Hepatocyte (in vitro differentiated cells): ENCODE measurements at regions not wholly inside any gene's neighbourhood (a gene's known extent, or its start where the extent isn't known, plus 50 kb on each side); places are given as distances from the start of the nearest gene placed in this dataset.

Source experiments
- DNase-seq: peaks from one replicate; pipeline ENCODE4 v3.0.0-alpha.2; 2016; ENCODE audit warnings: low spot score
- H2AFZ ChIP-seq: fragments of 200-600 bp; sonication (generic); 2 replicates; pipeline ENCODE4 v1.6.0; 2016; ENCODE audit warnings: antibody characterized with exemption, mild to moderate bottlenecking
- H3K27ac ChIP-seq: fragments of 200-600 bp; sonication (generic); 2 replicates; pipeline ENCODE4 v1.5.1; 2016; ENCODE audit warnings: mild to moderate bottlenecking
- H3K27me3 ChIP-seq: fragments of 200-600 bp; sonication (generic); 2 replicates; pipeline ENCODE4 v1.6.1; 2016
- H3K36me3 ChIP-seq: fragments of 200-600 bp; sonication (generic); replicated peaks from 2 replicates; pipeline ENCODE4 v1.5.1; 2016; ENCODE audit warnings: low read depth; ENCODE audit not compliant: insufficient read depth
- H3K4me1 ChIP-seq: fragments of 200-600 bp; sonication (generic); 2 replicates; pipeline ENCODE4 v1.5.1; 2016; ENCODE audit warnings: mild to moderate bottlenecking, moderate library complexity; ENCODE audit not compliant: insufficient read depth
- H3K4me2 ChIP-seq: fragments of 200-600 bp; sonication (generic); 2 replicates; pipeline ENCODE4 v1.6.0; 2016
- H3K4me3 ChIP-seq: fragments of 200-600 bp; sonication (generic); 2 replicates; pipeline ENCODE4 v1.5.1; 2016; ENCODE audit warnings: mild to moderate bottlenecking
- H3K79me2 ChIP-seq: fragments of 200-600 bp; sonication (generic); 2 replicates; pipeline ENCODE4 v1.6.0; 2017; ENCODE audit warnings: mild to moderate bottlenecking
- H3K9me2 ChIP-seq: fragments of 200-600 bp; sonication (generic); replicated peaks from 2 replicates; pipeline ENCODE4 v1.6.0; 2017; ENCODE audit warnings: mild to moderate bottlenecking; ENCODE audit not compliant: insufficient read depth
- H3K9me3 ChIP-seq: fragments of 200-600 bp; sonication (generic); 2 replicates; pipeline ENCODE4 v1.5.1; 2016; ENCODE audit warnings: low read depth, mild to moderate bottlenecking
- H4K20me1 ChIP-seq: fragments of 200-600 bp; sonication (generic); 2 replicates; pipeline ENCODE4 v1.6.0; 2016; ENCODE audit warnings: mild to moderate bottlenecking; ENCODE audit not compliant: insufficient read depth, poor library complexity, severe bottlenecking
- CTCF ChIP-seq: fragments of 200-600 bp; sonication (generic); IDR thresholded peaks from 2 replicates; pipeline ENCODE4 v1.5.1; 2016; ENCODE audit warnings: antibody characterized with exemption, mild to moderate bottlenecking; ENCODE audit not compliant: poor library complexity
- EZH2 ChIP-seq: fragments of 200-600 bp; sonication (generic); IDR thresholded peaks from 2 replicates; pipeline ENCODE4 v1.6.1; 2016; ENCODE audit warnings: antibody characterized with exemption, mild to moderate bottlenecking, borderline replicate concordance
- EZH2phosphoT487 ChIP-seq: fragments of 200-600 bp; sonication (generic); IDR thresholded peaks from one replicate; pipeline ENCODE4 v1.6.1; 2018; ENCODE audit warnings: antibody characterized with exemption, mild to moderate bottlenecking, low read depth, moderate library complexity; ENCODE audit not compliant: unreplicated experiment, severe bottlenecking
- WGBS: methylation state at CpG from one replicate; pipeline ENCODE4 v1.1.6; 2016; ENCODE audit warnings: low lambda C conversion rate; ENCODE audit errors: missing lambda C conversion rate; 5-methylcytosine and 5-hydroxymethylcytosine counted together

- no peaks in the 10 kb centered on the region for H4K20me1 ChIP-seq
- H3K9me2 ChIP-seq: no peaks in the 10 kb centered on the region
- no peak for TF ChIP-seq EZH2phosphoT487
- TF ChIP-seq EZH2: no peak
- no peak for TF ChIP-seq CTCF
- no peaks in the 10 kb centered on the region for H3K79me2 ChIP-seq
- peaks cover 4% of the 10 kb centered on the region for H3K4me1 ChIP-seq
- H3K27ac ChIP-seq: no peak overlapping the region
- H3K4me3 ChIP-seq: no peak overlapping the region
- no peak overlapping the region for H3K4me2 ChIP-seq
- no peaks in the 10 kb centered on the region for H3K9me3 ChIP-seq
- no peaks in the 10 kb centered on the region for H3K27me3 ChIP-seq
- no peak for DNase-seq
- 65% methylated on average over 1 of the region's 1 CpG for WGBS
- no peak overlapping the region for H2AFZ ChIP-seq
- no peaks in the 10 kb centered on the region for H3K36me3 ChIP-seq
These were observed 89.9 kb upstream of the STARD13 start for GRCh38 chr13:33375421-33375820.

GRCh38 chr13:33376212-33376611 lies 90.7 kb upstream of the STARD13 start:
- no peaks in the 10 kb centered on the region for H3K79me2 ChIP-seq
- H4K20me1 ChIP-seq: no peaks in the 10 kb centered on the region
- no peak overlapping the region for H3K27ac ChIP-seq
- TF ChIP-seq EZH2 (no peak), CTCF (no peak), EZH2phosphoT487 (no peak)
- no peaks in the 10 kb centered on the region for H3K9me3 ChIP-seq
- H3K4me2 ChIP-seq: no peak overlapping the region
- 89% methylated on average over 1 of the region's 1 CpG for WGBS
- H3K4me1 ChIP-seq: peaks cover 4% of the 10 kb centered on the region
- H3K27me3 ChIP-seq: no peaks in the 10 kb centered on the region
- H3K4me3 ChIP-seq: no peak overlapping the region
- DNase-seq: no peak
- no peaks in the 10 kb centered on the region for H3K36me3 ChIP-seq
- no peak overlapping the region for H2AFZ ChIP-seq
- H3K9me2 ChIP-seq: no peaks in the 10 kb centered on the region

GRCh38 chr13:33377411-33377810 lies 91.9 kb upstream of the STARD13 start:
- H3K27ac ChIP-seq: no peak overlapping the region
- DNase-seq: no peak

More at GRCh38 chr13:33377411-33377810, 91.9 kb upstream of the STARD13 start:
- H2AFZ ChIP-seq: no peak overlapping the region
- no peak overlapping the region for H3K4me3 ChIP-seq
- no peaks in the 10 kb centered on the region for H3K36me3 ChIP-seq
- no peaks in the 10 kb centered on the region for H3K9me2 ChIP-seq
- H4K20me1 ChIP-seq: no peaks in the 10 kb centered on the region
- TF ChIP-seq EZH2phosphoT487: no peak
- TF ChIP-seq CTCF: no peak
- TF ChIP-seq EZH2: no peak
- H3K27me3 ChIP-seq: no peaks in the 10 kb centered on the region
- no peak overlapping the region for H3K4me2 ChIP-seq
- peaks cover 4% of the 10 kb centered on the region for H3K4me1 ChIP-seq
- no peaks in the 10 kb centered on the region for H3K79me2 ChIP-seq
- 91% methylated on average over 4 of the region's 4 CpGs for WGBS
- H3K9me3 ChIP-seq: no peaks in the 10 kb centered on the region
